GM19372 (cell line): ENCODE measurements at regions not wholly inside any gene's neighbourhood (a gene's known extent, or its start where the extent isn't known, plus 50 kb on each side); places are given as distances from the start of the nearest gene placed in this dataset.

ENCODE experiments used
- ATAC-seq: cut with Tn5 transposase; IDR thresholded peaks from one replicate; pipeline ENCODE4 v1.9.1; 2021; ENCODE audit warnings: mild to moderate bottlenecking, low read depth, moderate library complexity; ENCODE audit not compliant: unreplicated experiment

DNA sequence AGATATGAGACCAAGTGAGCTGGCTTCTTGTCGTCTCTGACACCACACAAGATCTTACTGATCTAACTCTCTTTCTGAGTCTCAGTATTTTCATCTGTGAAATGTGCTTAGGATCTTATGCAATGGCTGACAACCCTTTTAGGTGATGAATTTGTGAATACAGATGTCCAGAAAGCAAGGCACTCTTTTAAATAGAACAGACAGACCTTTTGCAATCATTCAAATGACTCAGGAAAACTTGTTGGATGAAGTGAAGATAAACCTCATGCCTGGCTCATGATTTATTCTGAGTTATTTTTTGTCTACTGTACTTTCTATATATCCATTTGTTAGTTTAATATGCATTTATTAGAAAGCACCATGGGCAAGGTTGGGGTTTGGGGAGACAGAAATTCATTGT lies 411.3 kb downstream of the PTPRU start:
- no peak for ATAC-seq

DNA sequence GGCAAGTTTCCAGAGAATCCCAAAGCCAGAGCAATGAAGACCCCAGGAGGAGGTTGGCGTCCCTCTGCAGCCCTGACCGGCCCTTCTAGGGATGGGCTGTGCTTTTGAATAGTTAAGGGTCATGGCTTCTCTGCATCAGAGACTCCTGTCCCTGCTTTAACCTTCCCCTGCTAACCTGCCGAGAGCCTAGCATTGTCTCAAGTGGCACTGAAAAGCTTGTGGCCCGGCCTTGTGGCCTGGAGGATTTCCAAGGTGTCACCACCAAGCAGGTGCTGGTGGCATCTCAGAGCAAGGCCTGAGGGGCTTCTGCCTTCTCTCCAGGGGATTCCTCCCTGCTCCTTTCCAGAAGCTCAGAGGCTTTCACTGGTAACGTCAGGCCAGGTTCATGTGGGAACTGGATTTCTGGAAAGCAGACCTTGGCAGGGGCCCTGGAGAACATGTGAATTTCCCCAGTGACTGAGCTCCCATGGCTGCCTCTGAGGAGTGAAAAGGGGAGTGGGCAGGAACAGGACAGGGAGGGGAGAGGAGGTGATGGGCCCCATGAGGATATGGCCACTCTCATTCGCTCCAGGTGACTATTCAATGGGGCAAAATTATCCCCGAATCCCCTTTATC lies 409.9 kb downstream of the PTPRU start:
- ATAC-seq = no peak

DNA sequence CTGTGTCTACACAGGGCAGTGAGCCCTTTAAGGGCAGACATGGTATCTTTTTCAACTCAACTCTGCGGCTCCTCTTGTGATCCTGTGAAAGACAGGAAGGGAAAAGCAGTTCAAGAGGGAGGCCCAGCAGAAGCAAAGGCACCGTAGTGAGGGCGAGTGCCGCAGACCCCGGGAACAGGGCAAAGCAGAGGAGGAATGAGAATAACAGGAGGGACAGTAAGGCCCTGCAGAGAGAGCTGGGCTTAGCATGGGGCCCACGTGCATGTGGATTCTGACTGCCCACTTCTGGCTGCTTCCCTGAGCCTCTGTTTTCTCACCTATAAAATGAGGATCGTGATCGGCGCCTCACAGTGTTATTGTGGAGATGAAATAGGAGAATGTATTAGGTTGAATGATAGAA lies 409.3 kb downstream of the PTPRU start:
- ATAC-seq = no peak

DNA sequence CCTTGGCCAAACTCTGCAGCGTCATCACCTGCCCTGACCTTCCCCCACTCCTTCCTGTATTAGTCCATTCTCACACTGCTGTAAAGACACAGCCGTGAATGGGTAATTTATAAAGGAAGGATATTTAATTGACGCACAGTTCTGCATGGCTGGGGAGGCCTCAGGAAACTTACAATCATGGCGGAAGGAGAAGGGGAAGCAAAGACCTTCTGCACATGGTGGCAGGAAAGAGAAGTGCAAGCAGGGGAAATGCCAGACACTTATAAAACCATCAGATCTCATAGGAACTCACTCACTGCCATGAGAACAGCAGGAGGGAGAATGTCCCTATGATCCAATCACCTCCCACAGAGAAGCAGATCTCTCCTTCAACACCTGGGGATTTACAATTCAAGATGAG lies 408.5 kb downstream of the PTPRU start:
- no peak for ATAC-seq

DNA sequence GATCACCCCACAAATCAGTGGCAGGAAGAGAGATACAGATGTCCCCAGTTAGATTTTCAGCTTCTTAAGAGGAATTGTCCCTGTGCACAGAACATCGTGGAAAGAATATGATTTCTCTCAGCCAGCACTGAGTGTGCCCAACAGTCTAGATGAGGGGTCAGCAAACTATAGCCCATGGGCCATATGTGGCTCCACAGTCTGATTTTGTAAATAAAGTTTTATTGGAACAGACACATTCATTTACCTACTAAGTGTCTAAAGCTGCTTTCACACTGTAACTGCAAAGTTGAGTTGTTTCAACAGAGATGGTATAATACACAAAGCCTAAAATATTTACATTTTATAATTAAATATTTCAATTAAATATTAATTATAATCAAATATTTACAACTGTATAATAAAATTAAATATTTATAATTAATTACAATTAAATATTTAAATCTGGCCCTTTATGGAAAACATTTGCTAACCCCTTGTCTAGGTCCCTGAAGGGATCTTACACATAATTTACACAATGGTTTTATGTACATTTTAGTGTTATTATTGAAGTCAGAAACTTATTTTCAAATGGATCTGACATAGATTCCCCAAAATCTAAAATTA lies 407.6 kb downstream of the PTPRU start:
- no peak for ATAC-seq

DNA sequence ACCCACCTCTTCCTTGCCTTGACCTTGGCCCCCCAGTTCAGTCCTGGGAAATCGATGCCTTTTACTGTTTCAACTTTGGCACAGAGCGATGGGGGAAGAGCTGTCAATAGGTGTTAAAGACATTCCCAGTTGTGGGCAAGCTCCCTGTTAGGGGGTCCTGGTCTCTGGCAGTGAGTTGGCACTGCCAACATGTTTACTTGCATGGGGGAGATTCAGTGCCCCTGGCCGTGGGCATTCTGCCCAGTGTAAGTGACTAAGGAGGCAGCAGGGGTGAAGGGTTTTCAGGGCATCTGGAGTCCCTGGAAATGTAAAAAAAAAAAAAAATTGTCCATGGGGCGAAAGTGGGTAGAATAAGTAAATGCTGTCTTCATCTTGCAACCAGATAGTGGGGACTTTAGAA lies 407.0 kb downstream of the PTPRU start:
- ATAC-seq = no peak

DNA sequence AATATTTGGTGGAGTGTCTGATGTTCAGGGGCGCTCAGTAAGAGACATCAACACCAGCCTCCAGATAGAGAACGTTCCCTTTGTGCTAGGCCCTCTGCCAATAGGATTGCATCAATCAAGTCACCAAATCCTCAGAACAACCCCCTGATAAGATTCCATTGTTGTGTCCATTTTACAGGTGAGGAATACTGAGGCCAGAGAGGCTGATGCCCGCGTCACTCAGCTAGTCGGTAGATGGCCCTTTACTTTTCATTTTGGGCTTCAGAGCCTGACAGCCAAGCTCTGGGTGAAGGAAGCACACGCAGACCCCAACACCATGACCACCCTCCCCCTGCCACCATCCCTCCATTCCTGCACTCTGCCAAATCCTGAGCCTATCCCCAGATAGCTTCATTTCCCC lies 406.2 kb downstream of the PTPRU start:
- ATAC-seq = no peak

DNA sequence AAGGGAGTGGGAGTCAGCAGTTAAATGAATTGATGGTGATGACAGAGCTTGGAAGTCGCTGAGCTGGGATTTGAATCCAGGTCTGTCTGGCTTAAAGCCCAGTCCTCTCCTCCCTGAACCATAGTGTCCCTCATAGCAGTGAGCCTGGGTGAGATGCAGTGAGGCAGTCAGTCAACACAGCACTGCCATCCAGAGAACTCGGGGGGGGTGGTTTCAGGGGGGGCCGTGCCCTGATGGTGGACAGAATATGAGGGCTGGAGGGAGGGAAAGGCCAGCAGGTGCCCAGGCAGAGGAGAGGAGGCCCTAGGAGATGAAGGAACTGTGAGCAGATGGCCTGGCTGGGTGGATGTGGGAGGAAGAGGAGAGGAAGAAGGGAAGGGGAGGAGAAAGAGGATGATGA lies 405.6 kb downstream of the PTPRU start:
- ATAC-seq = no peak

DNA sequence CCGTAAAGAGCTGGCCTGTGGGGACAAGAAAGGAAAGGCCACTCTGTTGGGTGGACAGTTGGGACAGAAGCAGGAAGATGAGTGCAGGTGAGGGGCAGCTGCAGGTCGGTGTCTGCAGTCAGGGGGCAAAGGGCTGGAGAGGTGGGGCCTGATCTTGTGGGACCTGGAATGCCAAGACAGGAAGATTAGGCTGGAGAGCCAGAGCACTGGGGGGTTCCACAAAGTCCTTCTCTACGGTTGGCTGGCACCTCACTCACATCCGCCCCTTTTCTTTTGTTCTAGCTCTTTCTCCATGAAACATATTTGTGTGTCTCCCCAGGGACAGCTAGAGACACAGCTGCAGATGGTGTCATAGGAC lies 404.1 kb downstream of the PTPRU start:
- no peak for ATAC-seq

DNA sequence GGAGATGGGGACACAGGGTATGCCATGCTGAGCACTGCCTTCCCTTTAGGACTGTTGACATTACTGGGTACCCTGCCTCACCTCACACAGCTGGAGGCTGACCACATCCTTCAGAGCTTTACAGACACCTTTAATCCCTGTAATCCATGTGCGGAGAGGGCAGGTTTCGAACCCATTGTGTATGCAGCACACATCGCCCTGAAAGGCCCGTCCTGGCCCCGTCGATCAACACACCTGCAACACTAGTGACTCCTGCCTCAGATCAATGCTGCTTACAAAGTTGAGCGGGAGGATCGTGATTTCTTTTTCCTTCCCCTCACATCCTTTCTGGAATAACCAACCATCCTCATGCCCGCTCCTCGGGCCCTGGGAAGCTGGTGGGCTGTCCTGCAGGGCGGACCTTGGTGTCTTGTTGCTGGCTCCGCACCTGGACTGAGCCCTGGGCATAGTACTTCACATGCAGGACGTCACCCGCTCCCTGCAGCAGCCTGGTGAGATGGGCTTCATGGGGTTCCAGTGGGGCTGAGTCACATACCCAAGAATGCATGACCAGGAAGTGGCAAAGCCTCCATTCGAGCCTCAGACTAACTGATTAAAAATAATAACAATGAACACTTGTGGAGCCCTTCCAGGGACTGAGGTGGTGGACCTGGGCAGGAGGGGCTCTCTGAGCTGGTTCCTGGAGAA lies 403.6 kb downstream of the PTPRU start:
- ATAC-seq = no peak

DNA sequence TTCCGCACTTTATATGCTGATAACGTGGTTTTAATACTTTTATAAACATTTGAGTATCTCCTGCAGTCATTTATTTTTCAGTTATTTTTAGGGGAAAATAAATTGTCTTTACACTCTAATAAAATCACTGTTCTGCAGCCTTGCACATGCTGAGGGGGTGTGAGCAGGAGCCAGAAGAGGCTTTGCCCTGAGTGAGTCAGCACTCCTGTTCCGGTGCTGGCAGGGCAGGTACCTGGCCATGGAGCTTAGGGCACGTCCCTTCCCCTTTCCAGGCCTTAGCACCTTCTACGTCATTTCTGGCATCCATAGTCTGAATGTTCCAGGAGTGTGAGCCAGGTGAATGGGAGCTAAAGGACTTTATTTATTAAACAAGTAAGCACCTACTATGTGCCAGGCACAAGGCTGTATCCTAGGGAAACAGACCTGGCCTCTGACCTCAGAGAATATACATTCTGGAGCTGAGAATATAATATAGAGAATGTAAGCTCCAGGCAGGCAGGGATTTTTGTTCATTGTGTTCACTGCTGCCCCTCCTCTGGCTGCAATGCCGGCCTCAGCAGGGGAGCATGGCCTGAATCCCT lies 402.9 kb downstream of the PTPRU start:
- ATAC-seq = no peak

DNA sequence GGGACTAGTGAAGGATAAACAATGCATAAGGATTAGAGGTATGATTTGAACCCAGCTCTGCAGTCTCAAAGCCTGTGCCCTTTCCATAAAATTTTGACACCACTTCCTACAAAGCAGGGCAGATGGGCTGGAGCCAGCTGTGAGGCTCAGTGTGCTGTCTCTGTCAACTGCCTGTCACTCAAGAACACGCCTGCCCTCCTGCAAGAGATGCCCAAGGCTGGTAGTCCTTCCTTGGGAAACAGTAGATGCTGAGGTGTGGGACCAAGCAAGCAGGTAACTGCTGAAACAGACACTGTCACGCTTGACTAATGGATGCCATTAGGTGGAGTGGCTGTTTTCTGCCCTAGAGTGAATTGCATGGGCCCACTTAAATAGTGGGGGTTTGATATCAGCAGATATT lies 402.0 kb downstream of the PTPRU start:
- no peak for ATAC-seq

DNA sequence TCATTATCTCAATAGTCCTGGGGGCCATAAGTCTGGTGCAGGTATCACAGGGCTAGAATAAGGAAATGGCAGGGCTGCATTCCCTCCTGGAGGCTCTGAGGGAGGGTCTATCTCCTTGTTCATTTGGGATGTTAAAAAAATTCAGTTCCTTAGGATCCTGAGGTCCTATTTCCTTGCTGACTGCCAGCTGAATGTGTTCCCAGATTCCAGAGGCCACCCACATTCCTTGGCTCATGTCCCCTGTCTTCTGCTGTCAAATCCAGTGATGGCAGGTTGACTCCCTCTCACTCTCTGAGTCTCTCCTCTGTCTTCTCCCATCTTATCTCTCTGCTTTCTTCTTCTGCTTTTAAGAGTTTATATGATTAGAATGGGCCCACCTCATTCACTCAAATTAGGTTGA lies 400.6 kb downstream of the PTPRU start:
- no peak for ATAC-seq

DNA sequence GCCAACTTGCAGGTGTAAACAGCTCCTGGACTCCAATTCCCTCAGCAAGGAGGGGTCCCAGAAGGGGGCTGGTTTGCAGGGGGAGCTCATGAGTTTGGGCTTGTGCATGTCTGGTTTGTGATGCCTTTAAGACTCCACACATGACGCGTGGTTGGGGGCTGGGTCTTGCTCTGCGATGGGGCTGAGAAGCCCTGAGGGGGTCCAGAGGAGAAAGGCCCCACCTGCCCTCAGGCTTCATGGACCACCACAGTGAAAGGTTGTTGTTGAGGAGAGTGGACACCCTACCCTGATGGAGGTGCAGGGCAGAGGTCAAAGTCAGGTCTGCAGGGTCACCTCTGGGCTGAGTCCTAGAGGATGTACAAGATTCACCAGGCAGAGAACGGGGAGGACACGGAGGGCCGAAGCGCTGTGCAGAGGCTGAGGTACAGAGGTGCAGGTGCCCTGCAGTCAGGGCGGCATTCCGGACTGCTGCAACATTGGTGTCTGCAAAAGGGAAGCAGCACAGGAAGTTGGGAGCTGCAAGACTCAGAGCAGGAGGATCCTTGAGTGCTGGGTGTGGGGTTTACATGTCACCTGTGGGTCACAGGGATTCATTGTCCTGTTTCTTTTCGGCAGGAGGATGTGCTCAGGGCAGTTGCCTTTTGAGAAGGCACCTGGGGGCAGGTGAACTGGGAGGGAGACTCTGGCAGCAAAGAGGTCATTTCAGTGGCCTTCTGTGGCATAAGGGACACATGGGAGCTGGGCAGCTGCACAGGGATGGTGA lies 399.4 kb downstream of the PTPRU start:
- no peak for ATAC-seq

DNA sequence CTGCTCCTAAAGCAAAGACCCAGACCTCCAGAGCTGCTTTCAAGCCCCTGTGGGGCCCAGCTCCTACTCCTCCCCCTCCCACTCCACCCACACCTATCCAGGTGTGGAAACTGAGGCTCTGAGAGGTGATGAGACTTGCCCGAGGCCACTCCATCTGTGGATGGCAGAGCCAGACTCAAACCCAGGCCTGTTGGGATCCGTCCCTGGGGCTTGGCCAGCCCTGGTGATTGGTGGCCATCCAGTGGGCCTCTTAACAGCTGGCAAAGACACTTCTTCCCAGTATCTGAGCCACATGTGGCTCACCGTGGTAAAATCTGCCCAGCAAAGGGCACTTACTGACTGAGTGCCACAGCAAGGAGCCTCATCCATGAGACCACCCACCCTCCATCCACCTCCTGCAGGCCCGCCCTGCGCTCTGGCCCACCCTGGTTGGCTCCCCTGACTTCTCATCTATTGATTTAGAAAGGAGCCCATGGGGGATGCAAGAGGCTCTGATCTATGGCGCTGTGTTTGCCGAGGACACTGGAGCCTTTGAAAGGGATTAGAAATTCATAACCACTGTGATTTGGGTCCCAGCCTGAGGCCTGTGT lies 398.5 kb downstream of the PTPRU start:
- no peak for ATAC-seq

DNA sequence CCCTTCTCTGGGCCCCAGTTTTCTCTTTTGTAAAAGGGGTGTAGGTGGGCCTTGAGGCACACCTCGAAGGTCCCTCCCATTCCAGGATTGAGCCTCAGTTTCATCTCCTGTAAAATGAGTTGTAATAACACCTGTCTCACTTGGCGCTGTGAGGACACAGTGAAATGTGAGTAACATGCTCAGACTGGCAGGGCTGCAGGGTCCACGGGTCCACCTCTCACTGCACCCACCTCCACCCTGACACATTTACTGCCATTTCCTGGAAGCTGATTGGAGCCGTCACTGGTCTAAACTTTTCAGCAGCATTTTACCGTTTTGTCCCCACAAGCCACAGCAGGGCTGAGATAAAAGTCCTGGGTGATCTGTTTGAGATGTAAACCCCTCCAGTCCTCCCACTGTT lies 398.0 kb downstream of the PTPRU start:
- no peak for ATAC-seq

DNA sequence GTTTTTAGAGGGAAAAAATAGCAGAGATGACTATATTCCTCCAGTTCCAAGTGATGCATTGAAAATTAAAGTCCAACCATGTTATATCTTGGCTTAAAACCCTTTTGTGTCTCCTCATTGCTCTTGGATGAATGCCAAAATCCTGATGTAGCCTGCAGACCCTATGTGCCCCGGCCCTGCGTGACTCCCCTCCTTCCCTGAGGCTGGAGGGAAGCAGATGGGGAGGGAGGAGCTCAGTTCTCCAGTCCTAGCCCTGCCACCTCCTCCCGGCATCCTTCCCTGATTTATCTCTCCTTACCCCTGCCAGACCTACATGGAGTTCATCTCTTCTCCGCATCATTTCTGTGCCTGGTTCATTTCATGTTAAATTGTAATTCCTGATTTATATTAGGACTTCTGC lies 397.4 kb downstream of the PTPRU start:
- no peak for ATAC-seq

DNA sequence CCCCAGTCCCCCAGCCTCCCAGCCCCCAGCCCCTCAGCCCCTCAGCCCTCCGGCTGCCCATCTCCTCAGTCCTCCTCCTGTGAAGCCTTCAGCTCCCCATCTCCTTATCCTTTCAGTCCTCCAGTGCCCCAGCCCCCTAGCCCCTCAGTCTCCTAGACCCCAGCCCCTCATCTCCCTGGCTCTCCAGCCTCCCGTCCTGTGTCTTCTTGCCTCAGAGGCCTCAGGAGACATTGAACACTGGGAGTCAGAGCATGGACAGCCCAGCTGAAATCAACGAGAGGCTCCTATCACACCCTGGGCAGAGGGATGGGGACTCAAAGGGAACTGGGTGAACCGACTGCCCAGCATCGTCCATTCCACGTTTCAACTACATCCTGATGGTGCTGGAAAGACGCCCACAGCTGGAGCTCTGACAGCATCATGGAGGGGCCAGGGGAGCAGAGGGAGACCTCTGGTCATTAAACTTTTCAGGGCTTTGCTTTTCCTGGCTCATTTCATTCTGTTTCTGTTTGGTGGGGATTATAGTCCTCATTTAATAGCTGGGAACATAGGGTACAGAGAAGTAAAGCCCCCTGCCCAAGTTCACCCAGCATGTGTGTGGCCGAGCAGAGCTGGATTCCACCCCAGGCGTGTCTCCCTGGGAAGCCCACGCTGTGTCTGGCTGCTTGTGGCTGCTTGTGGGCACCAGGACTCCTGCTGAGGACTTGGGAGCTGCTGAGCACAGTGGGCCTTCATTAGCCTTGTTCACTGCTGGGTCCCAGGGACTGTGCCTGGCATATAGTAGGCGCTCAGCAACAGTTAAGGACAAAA lies 396.7 kb downstream of the PTPRU start:
- ATAC-seq = no peak

DNA sequence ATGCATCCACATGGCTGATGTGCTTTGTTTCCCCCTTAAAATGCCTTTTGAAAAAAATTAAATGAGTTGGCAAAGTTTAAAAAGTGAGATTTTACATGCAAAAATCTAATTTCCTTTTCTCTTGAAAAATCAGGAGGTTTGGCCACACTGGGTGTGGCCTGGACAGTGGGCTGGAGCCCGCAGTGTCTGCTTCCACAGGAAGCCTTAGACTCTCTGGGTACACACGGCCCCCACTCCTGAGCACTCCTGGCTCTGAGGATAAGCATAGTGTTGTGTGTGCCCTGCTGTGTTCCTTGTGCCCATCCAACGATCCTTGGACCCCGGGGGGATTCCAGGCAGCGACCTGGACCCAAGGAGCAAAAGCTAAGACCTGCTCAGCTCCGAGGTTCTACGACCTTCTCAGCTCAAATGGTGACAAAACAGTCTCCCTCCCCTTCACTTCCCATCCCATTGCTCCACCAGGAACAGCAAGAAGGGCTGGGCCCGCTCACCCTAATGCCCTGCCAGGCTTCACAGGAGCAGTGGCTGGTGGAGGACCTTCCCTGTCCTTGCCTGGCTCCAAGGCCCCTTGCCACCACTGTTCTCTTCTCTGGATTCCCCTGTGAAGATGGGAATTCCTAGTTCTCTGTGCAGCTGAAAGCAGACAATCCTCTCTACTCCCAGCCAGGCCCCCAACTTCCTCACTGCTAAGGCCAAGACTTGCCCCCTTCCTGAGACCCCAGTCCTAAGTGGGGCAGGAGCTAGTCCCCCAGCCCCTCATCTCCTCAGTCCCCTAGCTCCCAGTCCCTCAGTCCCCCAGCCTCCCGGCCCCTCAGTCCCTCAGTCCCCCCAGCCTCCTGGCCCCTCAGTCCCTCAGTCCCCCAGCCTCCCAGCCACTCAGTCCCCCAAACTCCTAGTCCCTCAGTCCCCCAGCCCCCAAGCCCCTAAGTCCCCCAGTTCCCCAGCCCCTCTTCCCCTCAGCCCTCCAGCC lies 395.8 kb downstream of the PTPRU start:
- no peak for ATAC-seq
